HepG2 (cell line): ENCODE measurements at regions not wholly inside any gene's neighbourhood (a gene's known extent, or its start where the extent isn't known, plus 50 kb on each side); places are given as distances from the start of the nearest gene placed in this dataset.

ENCODE experiments used
- ATAC-seq: fragments of 200-7000 bp; cut with Tn5 transposase; 3 replicates; pipeline ENCODE4 v1.9.1; 2020; ENCODE audit warnings: mild to moderate bottlenecking, moderate library complexity
- BruUV-seq: library from RNA; stranded (reverse); fragments of 400-500 nt; replicated peaks from 2 replicates; lab custom pipeline; 2021; lab: Mats Ljungman, UMichigan
- CTCF ChIA-PET: fragments of 300-600 bp; formaldehyde crosslinking; extraction: SDS; loops from one replicate; lab custom pipeline; 2021; ENCODE audit warnings: low total read pairs, inconsistent platforms, low intra/inter-chr PET ratio; lab: Yijun Ruan, JAX
- POLR2A ChIA-PET: fragments of 350-600 bp; sonication (Branson Sonifier 250); formaldehyde crosslinking; loops from one replicate; lab custom pipeline; 2020; ENCODE audit warnings: antibody characterized with exemption, inconsistent platforms; lab: Yijun Ruan, JAX
- DNase-seq: peaks from one replicate; pipeline ENCODE4 v3.0.0-alpha.2; 2015; ENCODE audit warnings: low spot score
- FAIRE-seq: peaks from 3 replicates; lab custom pipeline; 2011; peaks lifted over from hg19 to GRCh38; lab: Jason Lieb, UNC
- H2AFZ ChIP-seq: one replicate; pipeline ENCODE4 v1.6.1; 2011; ENCODE audit warnings: low read length, inconsistent platforms
- H3K27ac ChIP-seq: fragments of 300-600 bp; 3 replicates; pipeline ENCODE4 v1.8.0; 2011; ENCODE audit warnings: mixed run types, mild to moderate bottlenecking, mixed read lengths, low read length, inconsistent platforms; ENCODE audit not compliant: insufficient read depth; ENCODE audit errors: extremely low read length
- H3K27me3 ChIP-seq, 2 experiments: fragments of 200-600 bp in 1 of 2; 2 replicates in 1 of 2; 3 replicates in 1 of 2; pipeline versions ENCODE4 v1.6.0 to v1.8.0; 2011; ENCODE audit warnings: low read length in 2 of 2, mild to moderate bottlenecking in 2 of 2, moderate library complexity in 2 of 2, inconsistent platforms in 1 of 2; ENCODE audit not compliant: insufficient read depth in 2 of 2, control insufficient read depth in 1 of 2
- H3K36me3 ChIP-seq, 2 experiments: fragments of 200-600 bp in 1 of 2; replicated peaks in 1 of 2; 2 replicates in 1 of 2; 3 replicates in 1 of 2; pipeline versions ENCODE4 v1.5.1 to v1.8.0; 2011; ENCODE audit warnings: low read length in 2 of 2, inconsistent platforms in 1 of 2; ENCODE audit not compliant: insufficient read depth in 2 of 2, control insufficient read depth in 1 of 2
- H3K4me1 ChIP-seq: 2 replicates; pipeline ENCODE4 v1.5.1; 2012; ENCODE audit warnings: low read length, inconsistent platforms; ENCODE audit not compliant: insufficient read depth
- H3K4me2 ChIP-seq: 2 replicates; pipeline ENCODE4 v1.6.0; 2011; ENCODE audit warnings: low read depth, low read length, inconsistent platforms
- H3K4me3 ChIP-seq, 3 experiments: fragments of 200-600 bp in 1 of 3; sonication (generic), shearing (Covaris generic) in 1 of 3; replicated peaks in 1 of 3; 2 replicates each; pipeline ENCODE4 v1.5.1; 2011 to 2016; ENCODE audit warnings: low read length in 3 of 3, inconsistent platforms in 2 of 3, low read depth in 2 of 3, mild to moderate bottlenecking in 2 of 3, control low read depth in 1 of 3, mixed read lengths in 1 of 3; ENCODE audit not compliant: insufficient read depth in 1 of 3
- H3K79me2 ChIP-seq: one replicate; pipeline ENCODE4 v1.6.1; 2011; ENCODE audit warnings: low read length, inconsistent platforms; ENCODE audit not compliant: insufficient read depth
- H3K9ac ChIP-seq: 2 replicates; pipeline ENCODE4 v1.6.0; 2011; ENCODE audit warnings: mild to moderate bottlenecking, low read depth, low read length, inconsistent platforms; ENCODE audit not compliant: insufficient read depth
- H3K9me3 ChIP-seq: 2 replicates; pipeline ENCODE4 v1.5.1; 2012; ENCODE audit warnings: mild to moderate bottlenecking, low read length
- H4K20me1 ChIP-seq: 2 replicates; pipeline ENCODE4 v1.6.0; 2011; ENCODE audit warnings: inconsistent platforms, mild to moderate bottlenecking, low read length, moderate library complexity; ENCODE audit not compliant: insufficient read depth
- ATF7-NPFF ChIP-seq: sonication (generic); formaldehyde crosslinking; IDR thresholded peaks from 2 replicates; pipeline ENCODE4 v1.8.1; 2023; ENCODE audit warnings: mild to moderate bottlenecking, low read depth, missing genetic modification reagents, moderate library complexity
- POLR2AphosphoS5 ChIP-seq: IDR thresholded peaks from 2 replicates; pipeline ENCODE4 v1.6.1; 2012; ENCODE audit warnings: low read depth, low read length
- RARG ChIP-seq: sonication (generic); formaldehyde crosslinking; IDR thresholded peaks from 2 replicates; pipeline ENCODE4 v1.4.0; 2020; ENCODE audit warnings: low read depth, mild to moderate bottlenecking, missing genetic modification reagents
- YEATS2 ChIP-seq: sonication (generic); formaldehyde crosslinking; IDR thresholded peaks from 2 replicates; pipeline ENCODE4 v1.4.0; 2020; ENCODE audit warnings: missing genetic modification reagents, borderline replicate concordance
- ZNF20 ChIP-seq: sonication (generic); formaldehyde crosslinking; IDR thresholded peaks from 2 replicates; pipeline ENCODE4 v1.4.0; 2020; ENCODE audit warnings: mild to moderate bottlenecking, moderate library complexity, missing genetic modification reagents
- ZNF33A ChIP-seq: sonication (generic); formaldehyde crosslinking; IDR thresholded peaks from 2 replicates; pipeline ENCODE4 v1.5.1; 2020; ENCODE audit warnings: missing genetic modification reagents, mild to moderate bottlenecking, moderate library complexity, borderline replicate concordance
- ZNF513 ChIP-seq: sonication (generic); formaldehyde crosslinking; conservative IDR thresholded peaks from 2 replicates; pipeline ENCODE4 v1.5.0; 2020; ENCODE audit warnings: missing genetic modification reagents
- ZNF549 ChIP-seq: sonication (generic); formaldehyde crosslinking; IDR thresholded peaks from 2 replicates; pipeline ENCODE4 v1.5.0; 2020; ENCODE audit warnings: missing genetic modification reagents
- ZNF605 ChIP-seq: sonication (generic); formaldehyde crosslinking; IDR thresholded peaks from 2 replicates; pipeline ENCODE4 v1.8.0; 2022; ENCODE audit warnings: mild to moderate bottlenecking, missing genetic modification reagents
- ZNF652 ChIP-seq: IDR thresholded peaks from 2 replicates; pipeline ENCODE4 v1.6.1; 2016; ENCODE audit warnings: low read depth, borderline replicate concordance
- ZNF75D ChIP-seq: sonication (generic); formaldehyde crosslinking; IDR thresholded peaks from 2 replicates; pipeline ENCODE4 v1.8.1; 2023; ENCODE audit warnings: missing genetic modification reagents, mild to moderate bottlenecking, borderline replicate concordance
- ZNF776 ChIP-seq: sonication (generic); formaldehyde crosslinking; IDR thresholded peaks from 2 replicates; pipeline ENCODE4 v1.4.0; 2020; ENCODE audit warnings: mild to moderate bottlenecking, missing genetic modification reagents
- ZNF879 ChIP-seq: sonication (generic); formaldehyde crosslinking; IDR thresholded peaks from 2 replicates; pipeline ENCODE4 v1.8.1; 2023; ENCODE audit warnings: missing genetic modification reagents
- WGBS: methylation state at CpG from one replicate; pipeline ENCODE4 v1.1.6; 2017; ENCODE audit warnings: low lambda C conversion rate; 5-methylcytosine and 5-hydroxymethylcytosine counted together
- in situ Hi-C: cut with HindIII; loops from 2 replicates; pipeline ENCODE4 v1.10.0; 2017; ENCODE audit warnings: low pct_unique_long_range_greater_than_20kb; ENCODE audit not compliant: extremely low pct_ligation_motif_present
- intact Hi-C: fragments of 100-400 bp; cut with micrococcal nuclease; formaldehyde crosslinking; loops from one replicate; pipeline ENCODE4 v1.10.0; 2022; ENCODE audit not compliant: unreplicated experiment
- TF ChIP-seq, protein P1 (sequence below): sonication (generic); formaldehyde crosslinking; IDR thresholded peaks from 2 replicates; pipeline ENCODE4 v1.4.0; 2020; ENCODE audit warnings: missing genetic modification reagents
- TF ChIP-seq, protein P2 (sequence below): sonication (generic); formaldehyde crosslinking; IDR thresholded peaks from 2 replicates; pipeline ENCODE4 v1.5.0; 2020; ENCODE audit warnings: missing genetic modification reagents
- TF ChIP-seq, protein P3 (sequence below): sonication (generic); formaldehyde crosslinking; IDR thresholded peaks from 2 replicates; pipeline ENCODE4 v1.5.0; 2020; ENCODE audit warnings: mild to moderate bottlenecking, missing genetic modification reagents

- POLR2A ChIA-PET, result no interaction called here
- DNase-seq (no peak), FAIRE-seq (no peak), ATAC-seq (no peak)
- no peaks in the 10 kb centered on the region for H3K4me1 ChIP-seq
- H4K20me1 ChIP-seq, result no peaks in the 10 kb centered on the region
- BruUV-seq, result no TSS peak
- H3K4me3 ChIP-seq, result no peak overlapping the region
- CTCF ChIA-PET, result no interaction called here
- H3K27me3 ChIP-seq, result no peaks in the 10 kb centered on the region
- 33% methylated on average over 5 of the region's 5 CpGs for WGBS
- H3K9me3 ChIP-seq, result no peaks in the 10 kb centered on the region
- no peak overlapping the region for H3K4me2 ChIP-seq
- no peak overlapping the region for H3K27ac ChIP-seq
- in situ Hi-C loops (no loop called here), intact Hi-C loops (no loop called here)
- H2AFZ ChIP-seq, result no peak overlapping the region
- H3K9ac ChIP-seq, result no peak overlapping the region
- H3K79me2 ChIP-seq, result no peaks in the 10 kb centered on the region
- H3K36me3 ChIP-seq, result no peaks in the 10 kb centered on the region
- TF ChIP-seq ZNF605 (CRISPR knock-in tag) (no peak), ZNF20 (CRISPR knock-in tag) (no peak), ZNF879 (CRISPR knock-in tag) (no peak), POLR2AphosphoS5 (no peak), RARG (CRISPR knock-in tag) (no peak), ZNF75D (CRISPR knock-in tag) (no peak), ZNF549 (no peak), ZNF776 (CRISPR knock-in tag) (no peak), ZNF652 (no peak), ZNF513 (CRISPR knock-in tag) (no peak), YEATS2 (CRISPR knock-in tag) (no peak), ZNF33A (CRISPR knock-in tag) (no peak), ATF7-NPFF (CRISPR knock-in tag) (no peak)
- TF ChIP-seq, protein P1, sequence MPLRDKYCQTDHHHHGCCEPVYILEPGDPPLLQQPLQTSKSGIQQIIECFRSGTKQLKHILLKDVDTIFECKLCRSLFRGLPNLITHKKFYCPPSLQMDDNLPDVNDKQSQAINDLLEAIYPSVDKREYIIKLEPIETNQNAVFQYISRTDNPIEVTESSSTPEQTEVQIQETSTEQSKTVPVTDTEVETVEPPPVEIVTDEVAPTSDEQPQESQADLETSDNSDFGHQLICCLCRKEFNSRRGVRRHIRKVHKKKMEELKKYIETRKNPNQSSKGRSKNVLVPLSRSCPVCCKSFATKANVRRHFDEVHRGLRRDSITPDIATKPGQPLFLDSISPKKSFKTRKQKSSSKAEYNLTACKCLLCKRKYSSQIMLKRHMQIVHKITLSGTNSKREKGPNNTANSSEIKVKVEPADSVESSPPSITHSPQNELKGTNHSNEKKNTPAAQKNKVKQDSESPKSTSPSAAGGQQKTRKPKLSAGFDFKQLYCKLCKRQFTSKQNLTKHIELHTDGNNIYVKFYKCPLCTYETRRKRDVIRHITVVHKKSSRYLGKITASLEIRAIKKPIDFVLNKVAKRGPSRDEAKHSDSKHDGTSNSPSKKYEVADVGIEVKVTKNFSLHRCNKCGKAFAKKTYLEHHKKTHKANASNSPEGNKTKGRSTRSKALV (CRISPR knock-in tag), result no peak
- TF ChIP-seq, protein P2, sequence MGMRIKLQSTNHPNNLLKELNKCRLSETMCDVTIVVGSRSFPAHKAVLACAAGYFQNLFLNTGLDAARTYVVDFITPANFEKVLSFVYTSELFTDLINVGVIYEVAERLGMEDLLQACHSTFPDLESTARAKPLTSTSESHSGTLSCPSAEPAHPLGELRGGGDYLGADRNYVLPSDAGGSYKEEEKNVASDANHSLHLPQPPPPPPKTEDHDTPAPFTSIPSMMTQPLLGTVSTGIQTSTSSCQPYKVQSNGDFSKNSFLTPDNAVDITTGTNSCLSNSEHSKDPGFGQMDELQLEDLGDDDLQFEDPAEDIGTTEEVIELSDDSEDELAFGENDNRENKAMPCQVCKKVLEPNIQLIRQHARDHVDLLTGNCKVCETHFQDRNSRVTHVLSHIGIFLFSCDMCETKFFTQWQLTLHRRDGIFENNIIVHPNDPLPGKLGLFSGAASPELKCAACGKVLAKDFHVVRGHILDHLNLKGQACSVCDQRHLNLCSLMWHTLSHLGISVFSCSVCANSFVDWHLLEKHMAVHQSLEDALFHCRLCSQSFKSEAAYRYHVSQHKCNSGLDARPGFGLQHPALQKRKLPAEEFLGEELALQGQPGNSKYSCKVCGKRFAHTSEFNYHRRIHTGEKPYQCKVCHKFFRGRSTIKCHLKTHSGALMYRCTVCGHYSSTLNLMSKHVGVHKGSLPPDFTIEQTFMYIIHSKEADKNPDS (CRISPR knock-in tag), result no peak
- TF ChIP-seq, protein P3, sequence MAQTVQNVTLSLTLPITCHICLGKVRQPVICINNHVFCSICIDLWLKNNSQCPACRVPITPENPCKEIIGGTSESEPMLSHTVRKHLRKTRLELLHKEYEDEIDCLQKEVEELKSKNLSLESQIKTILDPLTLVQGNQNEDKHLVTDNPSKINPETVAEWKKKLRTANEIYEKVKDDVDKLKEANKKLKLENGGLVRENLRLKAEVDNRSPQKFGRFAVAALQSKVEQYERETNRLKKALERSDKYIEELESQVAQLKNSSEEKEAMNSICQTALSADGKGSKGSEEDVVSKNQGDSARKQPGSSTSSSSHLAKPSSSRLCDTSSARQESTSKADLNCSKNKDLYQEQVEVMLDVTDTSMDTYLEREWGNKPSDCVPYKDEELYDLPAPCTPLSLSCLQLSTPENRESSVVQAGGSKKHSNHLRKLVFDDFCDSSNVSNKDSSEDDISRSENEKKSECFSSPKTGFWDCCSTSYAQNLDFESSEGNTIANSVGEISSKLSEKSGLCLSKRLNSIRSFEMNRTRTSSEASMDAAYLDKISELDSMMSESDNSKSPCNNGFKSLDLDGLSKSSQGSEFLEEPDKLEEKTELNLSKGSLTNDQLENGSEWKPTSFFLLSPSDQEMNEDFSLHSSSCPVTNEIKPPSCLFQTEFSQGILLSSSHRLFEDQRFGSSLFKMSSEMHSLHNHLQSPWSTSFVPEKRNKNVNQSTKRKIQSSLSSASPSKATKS (CRISPR knock-in tag), result no peak
These were observed 88.8 kb upstream of the PCDH18 start for GRCh38 chr4:137621056-137621455.
